SK-N-MC (cell line): ENCODE measurements at regions not wholly inside any gene's neighbourhood (a gene's known extent, or its start where the extent isn't known, plus 50 kb on each side); places are given as distances from the start of the nearest gene placed in this dataset.
"Not testable (repeated sequence)": the region's sequence is repeated elsewhere in the genome, so short reads cannot be mapped to it uniquely, and the experiment has no call there.

ENCODE experiments used
- EZH2 ChIP-seq: fragments of 200-600 bp; sonication (generic); IDR thresholded peaks from one replicate; pipeline ENCODE4 v1.6.1; 2017; ENCODE audit warnings: antibody characterized with exemption
- POLR2AphosphoS5 ChIP-seq: IDR thresholded peaks from 2 replicates; pipeline ENCODE4 v1.6.1; 2012; ENCODE audit warnings: mild to moderate bottlenecking, low read depth, low read length, borderline replicate concordance

GRCh38 chr15:20022349-20022748 is 519.3 kb downstream of the GOLGA6L6 start:
- TF ChIP-seq EZH2, POLR2AphosphoS5: not testable (repeated sequence)
